Calu3 (cell line): ENCODE measurements at regions not wholly inside any gene's neighbourhood (a gene's known extent, or its start where the extent isn't known, plus 50 kb on each side); places are given as distances from the start of the nearest gene placed in this dataset.

Experiments used
- BruUV-seq: library from RNA; stranded (reverse); fragments of 400-500 nt; replicated peaks from 2 replicates; lab custom pipeline; 2021; lab: Mats Ljungman, UMichigan
- CTCF ChIA-PET: fragments of 300-600 bp; sonication (Branson Sonifier 250); formaldehyde crosslinking; loops from one replicate; lab custom pipeline; 2022; ENCODE audit warnings: antibody characterized with exemption; lab: Charles Lee
- DNase-seq: peaks from one replicate; pipeline ENCODE4 v3.0.0; 2022
- H3K27ac Mint-ChIP-seq: one replicate; pipeline ENCODE4 v1.8.0; 2022; ENCODE audit warnings: mixed read lengths; ENCODE audit not compliant: unreplicated experiment
- H3K27me3 Mint-ChIP-seq: one replicate; pipeline ENCODE4 v1.8.0; 2022; ENCODE audit warnings: mixed read lengths; ENCODE audit not compliant: unreplicated experiment
- H3K36me3 Mint-ChIP-seq: one replicate; pipeline ENCODE4 v1.8.0; 2022; ENCODE audit warnings: mild to moderate bottlenecking, moderate library complexity, mixed read lengths; ENCODE audit not compliant: insufficient read depth, unreplicated experiment
- H3K4me1 Mint-ChIP-seq: one replicate; pipeline ENCODE4 v1.8.0; 2022; ENCODE audit warnings: mild to moderate bottlenecking, low read depth, mixed read lengths; ENCODE audit not compliant: unreplicated experiment
- H3K4me3 Mint-ChIP-seq: one replicate; pipeline ENCODE4 v1.8.0; 2022; ENCODE audit warnings: mild to moderate bottlenecking, low read depth, moderate library complexity, mixed read lengths; ENCODE audit not compliant: unreplicated experiment
- H3K9me3 Mint-ChIP-seq: one replicate; pipeline ENCODE4 v1.8.0; 2022; ENCODE audit warnings: low read depth, mixed read lengths; ENCODE audit not compliant: unreplicated experiment
- intact Hi-C: fragments of 100-400 bp; cut with micrococcal nuclease; formaldehyde crosslinking; loops from one replicate; pipeline ENCODE4 v1.10.0; 2022; ENCODE audit not compliant: unreplicated experiment
- TF ChIP-seq, protein P1 (sequence below): fragments of 200-600 bp; IDR thresholded peaks from one replicate; pipeline ENCODE4 v1.8.0; 2022; ENCODE audit warnings: antibody characterized with exemption; ENCODE audit not compliant: unreplicated experiment

DNA sequence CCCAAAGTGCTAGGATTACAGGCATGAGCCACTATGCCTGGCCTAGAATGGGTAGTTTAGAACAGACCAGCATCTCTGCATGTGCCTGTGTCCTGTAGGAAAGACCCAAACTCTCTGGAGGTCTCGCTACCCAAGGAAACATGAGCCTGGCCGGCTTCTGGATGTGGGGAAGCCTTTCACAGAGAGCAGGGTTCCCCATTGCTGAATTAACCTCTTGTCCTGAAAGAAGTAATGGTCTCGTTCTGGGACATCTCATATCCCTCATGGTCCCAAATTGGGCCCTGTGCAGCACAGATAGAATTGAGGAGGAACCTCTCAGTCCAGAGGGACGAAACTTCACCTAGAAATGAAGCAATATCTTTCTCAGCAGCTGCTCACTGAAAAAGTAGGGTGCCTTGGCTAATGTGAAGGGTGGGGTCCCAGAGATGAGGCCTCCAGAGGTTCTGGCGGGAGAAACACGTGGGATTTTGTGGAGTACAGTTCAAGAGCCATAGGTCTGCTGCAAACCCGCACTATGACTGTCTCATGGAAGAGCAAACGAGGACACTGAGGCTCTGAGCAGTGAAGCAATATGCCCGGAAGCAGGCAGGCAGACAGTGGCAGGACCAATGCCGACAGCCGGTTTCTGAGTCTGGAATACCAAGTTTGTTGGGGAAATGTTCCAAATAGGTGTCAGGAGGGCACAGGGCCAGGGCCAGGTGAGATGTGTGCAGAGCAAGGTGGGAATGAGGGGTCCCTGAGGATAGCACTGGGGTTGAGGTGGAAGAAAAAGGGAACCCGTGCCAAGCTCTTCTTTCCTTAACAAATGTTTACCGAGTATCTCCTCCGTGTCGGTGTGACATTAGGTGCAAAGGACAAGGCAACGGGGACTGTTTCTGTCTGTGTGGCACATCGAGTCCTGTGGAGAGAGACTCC, 121.0 kb upstream of the TWIST2 start:
- Mint-ChIP-seq H3K27ac (no peak overlapping the region), H3K36me3 (no peaks in the 10 kb centered on the region), H3K4me3 (no peak overlapping the region), H3K4me1 (no peaks in the 10 kb centered on the region), H3K9me3 (no peaks in the 10 kb centered on the region), H3K27me3 (peaks cover 76% of the 10 kb centered on the region)
- no TSS peak for BruUV-seq
- no peak for DNase-seq
- CTCF ChIA-PET = interaction anchor here (0.5 kb wide), 1 partner anchor 100 kb away, joined by 7 read pairs; no protein-coding TSS in a partner anchor
- TF ChIP-seq, protein P1, sequence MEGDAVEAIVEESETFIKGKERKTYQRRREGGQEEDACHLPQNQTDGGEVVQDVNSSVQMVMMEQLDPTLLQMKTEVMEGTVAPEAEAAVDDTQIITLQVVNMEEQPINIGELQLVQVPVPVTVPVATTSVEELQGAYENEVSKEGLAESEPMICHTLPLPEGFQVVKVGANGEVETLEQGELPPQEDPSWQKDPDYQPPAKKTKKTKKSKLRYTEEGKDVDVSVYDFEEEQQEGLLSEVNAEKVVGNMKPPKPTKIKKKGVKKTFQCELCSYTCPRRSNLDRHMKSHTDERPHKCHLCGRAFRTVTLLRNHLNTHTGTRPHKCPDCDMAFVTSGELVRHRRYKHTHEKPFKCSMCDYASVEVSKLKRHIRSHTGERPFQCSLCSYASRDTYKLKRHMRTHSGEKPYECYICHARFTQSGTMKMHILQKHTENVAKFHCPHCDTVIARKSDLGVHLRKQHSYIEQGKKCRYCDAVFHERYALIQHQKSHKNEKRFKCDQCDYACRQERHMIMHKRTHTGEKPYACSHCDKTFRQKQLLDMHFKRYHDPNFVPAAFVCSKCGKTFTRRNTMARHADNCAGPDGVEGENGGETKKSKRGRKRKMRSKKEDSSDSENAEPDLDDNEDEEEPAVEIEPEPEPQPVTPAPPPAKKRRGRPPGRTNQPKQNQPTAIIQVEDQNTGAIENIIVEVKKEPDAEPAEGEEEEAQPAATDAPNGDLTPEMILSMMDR = no peak
- intact Hi-C loops = no loop called here

DNA sequence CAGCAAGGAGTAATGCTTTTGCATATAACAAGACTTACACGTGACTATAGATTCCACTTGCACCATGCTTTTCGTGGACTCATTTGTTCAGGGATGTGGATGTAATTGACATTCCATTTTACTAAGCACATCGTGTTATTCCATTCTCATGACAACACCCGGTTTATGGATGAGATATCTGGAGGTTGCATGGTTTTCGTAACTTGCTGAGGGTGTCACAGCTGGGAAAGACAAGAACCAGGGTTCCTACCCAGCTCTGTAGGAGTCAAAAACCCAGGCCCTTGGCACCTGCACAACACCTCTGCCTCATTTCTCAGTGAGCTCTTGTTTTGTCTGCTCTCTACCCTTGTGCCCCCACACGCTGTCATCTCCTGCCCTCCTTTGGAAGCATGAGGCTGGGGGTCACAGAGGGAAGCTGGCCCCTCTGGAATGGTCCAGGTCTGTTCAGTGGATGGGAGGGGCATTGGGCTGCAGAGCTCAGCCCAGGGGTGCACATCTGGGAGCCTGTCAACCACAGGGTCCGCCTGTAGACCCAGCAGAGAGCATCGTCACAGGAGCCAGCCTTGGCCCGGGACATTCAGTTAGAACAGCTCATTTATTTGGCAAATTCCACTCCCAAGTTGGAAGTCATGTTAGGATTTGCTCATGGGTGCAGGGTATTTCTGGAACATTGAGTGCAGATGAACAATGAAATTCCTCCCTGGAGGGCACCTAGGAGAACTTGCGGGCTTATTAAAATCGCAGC, 120.1 kb upstream of the TWIST2 start:
- H3K4me3 Mint-ChIP-seq = no peak overlapping the region
- intact Hi-C loops = no loop called here
- no peaks in the 10 kb centered on the region for H3K4me1 Mint-ChIP-seq
- DNase-seq = no peak
- H3K27ac Mint-ChIP-seq = no peak overlapping the region
- TF ChIP-seq, protein P1 = no peak
- H3K9me3 Mint-ChIP-seq = no peaks in the 10 kb centered on the region
- H3K36me3 Mint-ChIP-seq = no peaks in the 10 kb centered on the region
- no TSS peak for BruUV-seq
- CTCF ChIA-PET = no interaction called here
- peaks cover 78% of the 10 kb centered on the region for H3K27me3 Mint-ChIP-seq

DNA sequence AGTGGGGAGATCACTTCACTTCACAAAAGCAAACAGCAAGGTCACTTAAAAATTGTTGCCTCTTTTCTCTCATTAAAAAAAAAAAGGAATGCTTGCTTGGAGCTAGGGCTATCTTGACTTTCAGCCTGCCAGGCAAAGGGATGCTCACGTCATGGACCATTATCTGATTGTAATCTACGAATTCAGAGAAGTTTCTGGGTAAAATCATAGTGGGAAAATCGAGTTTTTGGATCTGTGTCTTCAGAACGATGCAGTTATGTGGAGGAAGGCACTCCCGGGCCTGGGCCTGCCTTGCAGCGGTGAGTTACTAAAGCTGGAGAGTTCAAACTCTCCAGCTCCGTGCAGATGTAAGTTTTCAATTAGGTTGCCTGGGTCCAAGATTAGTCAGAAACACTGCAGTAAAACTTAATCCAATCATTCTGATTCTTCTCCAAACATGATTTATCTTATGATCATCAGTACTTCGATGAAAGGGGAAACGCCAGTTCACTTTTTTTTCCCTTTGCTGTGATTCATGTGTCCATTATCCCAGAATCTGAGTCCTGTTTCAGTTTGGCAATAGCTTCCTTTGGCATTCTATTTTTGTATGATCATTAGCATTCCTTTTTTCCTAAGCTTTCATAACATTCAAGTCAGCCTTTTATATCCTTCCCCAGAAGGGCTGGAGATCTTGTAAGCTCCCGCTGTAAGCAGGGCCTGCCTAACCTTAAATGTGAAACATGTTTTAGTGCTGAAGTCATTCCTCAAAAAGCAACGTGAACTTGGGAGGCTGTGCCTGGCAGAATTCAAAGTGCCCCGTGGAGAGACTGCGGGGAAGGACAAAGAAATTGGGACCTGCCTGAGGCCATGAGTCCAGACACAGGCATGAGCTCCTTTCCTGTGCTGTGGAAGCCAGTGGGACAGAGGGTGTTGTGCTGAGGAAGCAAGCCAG, 119.3 kb upstream of the TWIST2 start:
- intact Hi-C loops = no loop called here
- CTCF ChIA-PET = no interaction called here
- Mint-ChIP-seq H3K27me3 (peaks cover 78% of the 10 kb centered on the region), H3K27ac (no peak overlapping the region), H3K36me3 (no peaks in the 10 kb centered on the region), H3K4me1 (no peaks in the 10 kb centered on the region), H3K4me3 (no peak overlapping the region), H3K9me3 (no peaks in the 10 kb centered on the region)
- DNase-seq = no peak
- BruUV-seq = no TSS peak
- TF ChIP-seq, protein P1 = no peak
